BJ (cell line): ENCODE measurements at regions not wholly inside any gene's neighbourhood (a gene's known extent, or its start where the extent isn't known, plus 50 kb on each side); places are given as distances from the start of the nearest gene placed in this dataset.
"Not testable (repeated sequence)": the region's sequence is repeated elsewhere in the genome, so short reads cannot be mapped to it uniquely, and the experiment has no call there.

ENCODE experiments used
- CTCF ChIA-PET: fragments of 350-600 bp; formaldehyde crosslinking; extraction: SDS; loops from one replicate; lab custom pipeline; 2021; ENCODE audit warnings: antibody characterized with exemption, inconsistent platforms; lab: Yijun Ruan, JAX
- POLR2A ChIA-PET: fragments of 300-600 bp; sonication (Branson Sonifier 250); formaldehyde crosslinking; extraction: SDS; loops from one replicate; lab custom pipeline; 2021; ENCODE audit warnings: antibody characterized with exemption; lab: Charles Lee
- DNase-seq: peaks from one replicate; pipeline ENCODE4 v3.0.0-alpha.2; 2011; ENCODE audit warnings: low read depth
- H3K27me3 ChIP-seq: 2 replicates; pipeline ENCODE4 v1.6.0; 2011; ENCODE audit warnings: low read length; ENCODE audit not compliant: control insufficient read depth, insufficient read depth
- H3K36me3 ChIP-seq: 2 replicates; pipeline ENCODE4 v1.5.1; 2011; ENCODE audit warnings: low read length; ENCODE audit not compliant: control insufficient read depth, insufficient read depth
- H3K4me3 ChIP-seq: 2 replicates; pipeline ENCODE4 v1.5.1; 2011; ENCODE audit warnings: low read depth, mild to moderate bottlenecking, control low read depth, low read length
- TF ChIP-seq, protein P1 (sequence below): IDR thresholded peaks from 2 replicates; pipeline ENCODE4 v1.5.1; 2011; ENCODE audit warnings: low read depth, mild to moderate bottlenecking, control low read depth, inconsistent platforms, low read length, moderate library complexity; ENCODE audit not compliant: insufficient read depth

DNA sequence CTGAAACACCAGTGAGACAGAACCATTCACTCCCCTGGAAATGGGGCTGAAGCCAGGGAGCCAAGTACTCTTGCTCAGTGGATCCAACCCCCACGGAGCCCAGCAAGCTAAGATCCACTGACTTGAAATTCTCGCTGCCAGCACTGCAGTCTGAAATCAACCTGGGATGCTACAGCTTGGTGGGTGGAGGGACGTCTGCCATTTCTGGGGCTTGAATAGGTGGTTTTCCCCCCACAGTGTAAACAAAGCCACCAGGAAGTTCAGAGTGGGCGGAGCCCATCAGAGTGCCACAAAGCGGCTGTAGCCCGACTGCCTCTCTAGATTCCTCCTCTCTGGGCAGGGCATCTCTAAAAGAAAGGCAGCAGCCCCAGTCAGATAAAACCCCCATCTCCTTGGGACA is 292.8 kb downstream of the LNPK start:
- ChIA-PET POLR2A (no interaction called here), CTCF (interaction anchor here (1.2 kb wide), 1 partner anchor 19 kb away, joined by 3 read pairs; no protein-coding TSS in a partner anchor)
- H3K27me3 ChIP-seq, result no peaks in the 10 kb centered on the region
- DNase-seq, result no peak
- no peak overlapping the region for H3K4me3 ChIP-seq
- TF ChIP-seq, protein P1, sequence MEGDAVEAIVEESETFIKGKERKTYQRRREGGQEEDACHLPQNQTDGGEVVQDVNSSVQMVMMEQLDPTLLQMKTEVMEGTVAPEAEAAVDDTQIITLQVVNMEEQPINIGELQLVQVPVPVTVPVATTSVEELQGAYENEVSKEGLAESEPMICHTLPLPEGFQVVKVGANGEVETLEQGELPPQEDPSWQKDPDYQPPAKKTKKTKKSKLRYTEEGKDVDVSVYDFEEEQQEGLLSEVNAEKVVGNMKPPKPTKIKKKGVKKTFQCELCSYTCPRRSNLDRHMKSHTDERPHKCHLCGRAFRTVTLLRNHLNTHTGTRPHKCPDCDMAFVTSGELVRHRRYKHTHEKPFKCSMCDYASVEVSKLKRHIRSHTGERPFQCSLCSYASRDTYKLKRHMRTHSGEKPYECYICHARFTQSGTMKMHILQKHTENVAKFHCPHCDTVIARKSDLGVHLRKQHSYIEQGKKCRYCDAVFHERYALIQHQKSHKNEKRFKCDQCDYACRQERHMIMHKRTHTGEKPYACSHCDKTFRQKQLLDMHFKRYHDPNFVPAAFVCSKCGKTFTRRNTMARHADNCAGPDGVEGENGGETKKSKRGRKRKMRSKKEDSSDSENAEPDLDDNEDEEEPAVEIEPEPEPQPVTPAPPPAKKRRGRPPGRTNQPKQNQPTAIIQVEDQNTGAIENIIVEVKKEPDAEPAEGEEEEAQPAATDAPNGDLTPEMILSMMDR, result no peak
- no peaks in the 10 kb centered on the region for H3K36me3 ChIP-seq

DNA sequence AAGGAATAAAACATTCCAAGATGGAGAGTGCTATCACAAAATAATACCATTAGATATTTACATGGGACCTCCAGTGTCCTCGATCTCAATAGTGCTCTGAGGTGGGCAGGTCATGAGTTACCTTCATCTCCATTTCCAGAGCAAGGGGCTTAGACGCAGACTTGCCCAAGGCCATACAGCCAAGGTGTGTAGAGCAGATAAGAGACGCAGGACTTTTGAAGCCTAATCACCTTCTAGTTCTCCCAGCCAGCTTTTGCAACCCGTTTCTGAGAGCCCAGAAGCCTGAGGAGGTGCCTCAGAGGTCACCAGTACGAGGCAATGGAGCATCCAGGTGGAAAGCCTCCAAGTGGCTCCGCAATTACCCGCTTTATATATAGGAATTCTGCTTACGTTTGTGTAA is 294.7 kb downstream of the LNPK start:
- CTCF ChIA-PET, result no interaction called here
- DNase-seq, result no peak
- TF ChIP-seq, protein P1, result no peak
- POLR2A ChIA-PET, result no interaction called here
- H3K36me3 ChIP-seq, result no peaks in the 10 kb centered on the region
- no peaks in the 10 kb centered on the region for H3K27me3 ChIP-seq
- H3K4me3 ChIP-seq, result no peak overlapping the region

DNA sequence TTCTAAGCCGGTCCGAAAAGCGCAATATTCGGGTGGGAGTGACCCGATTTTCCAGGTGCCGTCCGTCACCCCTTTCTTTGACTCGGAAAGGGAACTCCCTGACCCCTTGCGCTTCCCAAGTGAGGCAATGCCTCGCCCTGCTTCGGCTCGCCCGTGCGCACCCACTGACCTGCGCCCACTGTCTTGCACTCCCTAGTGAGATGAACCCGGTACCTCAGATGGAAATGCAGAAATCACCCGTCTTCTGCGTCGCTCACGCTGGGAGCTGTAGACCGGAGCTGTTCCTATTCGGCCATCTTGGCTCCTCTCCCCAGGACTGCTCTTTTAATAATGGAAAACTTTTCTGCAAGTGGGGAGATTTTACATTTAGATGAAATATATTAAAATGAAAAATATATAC is 297.5 kb downstream of the LNPK start:
- H3K4me3 ChIP-seq, CTCF ChIA-PET, DNase-seq, POLR2A ChIA-PET, H3K36me3 ChIP-seq, H3K27me3 ChIP-seq: not testable (repeated sequence)

DNA sequence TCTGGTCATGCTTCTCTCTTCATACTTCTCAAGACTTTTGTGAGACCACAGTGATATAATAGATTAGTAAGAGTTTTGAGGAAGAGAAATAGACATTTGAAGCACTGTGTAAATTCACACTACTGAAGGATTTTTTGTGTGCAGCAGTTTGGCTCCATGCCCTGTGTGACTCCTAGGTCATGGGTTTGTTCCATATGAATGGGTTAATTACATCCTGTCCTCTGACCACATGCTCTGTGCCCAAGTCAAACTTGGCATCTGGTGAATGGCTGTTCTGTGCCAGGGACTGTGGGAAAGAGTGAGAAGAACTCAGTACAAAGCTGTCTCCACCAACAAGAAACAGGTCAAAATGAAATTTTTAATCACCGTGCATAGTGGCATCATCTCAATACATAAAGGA is 304.0 kb downstream of the LNPK start:
- DNase-seq, result no peak
- H3K4me3 ChIP-seq, result no peak overlapping the region
- no peaks in the 10 kb centered on the region for H3K36me3 ChIP-seq
- POLR2A ChIA-PET, result no interaction called here
- no peaks in the 10 kb centered on the region; the same call in 1 of the 2 replicates for H3K27me3 ChIP-seq
- CTCF ChIA-PET, result no interaction called here
- TF ChIP-seq, protein P1, result no peak

DNA sequence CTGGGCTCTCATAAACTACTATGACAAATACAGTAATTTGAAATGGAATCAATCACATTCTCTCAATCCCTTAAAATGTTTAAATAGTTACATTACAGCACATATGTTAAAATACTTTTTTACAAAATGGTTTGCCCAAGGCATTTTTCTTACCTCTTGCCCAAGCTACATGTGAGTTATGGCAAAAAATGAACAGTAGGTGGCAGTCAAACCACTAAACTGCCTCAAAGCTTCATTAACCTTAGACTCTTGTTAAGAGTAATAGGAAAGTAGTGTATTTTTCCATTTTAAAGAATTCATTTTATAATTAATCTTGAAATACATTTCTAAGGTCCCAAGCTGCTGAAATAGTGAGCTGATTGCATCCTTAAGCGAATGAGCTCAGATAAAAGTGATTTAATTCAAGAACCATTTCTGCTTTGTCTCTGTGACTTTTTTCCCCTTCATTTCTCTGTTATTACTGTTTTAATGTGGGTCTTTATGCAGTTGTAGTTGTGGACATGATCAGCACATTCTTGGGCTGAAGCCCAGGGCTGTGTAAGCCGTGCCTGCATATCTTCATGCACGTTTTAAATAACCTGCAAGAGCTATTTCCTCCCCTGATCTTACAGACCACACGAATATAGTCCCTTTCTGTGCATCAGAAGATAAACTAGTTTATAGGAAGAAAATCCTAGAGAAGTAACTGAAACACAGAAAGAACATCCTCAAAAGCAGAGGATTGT is 311.8 kb downstream of the LNPK start:
- peak; percentile 41 for DNase-seq
- peaks cover 4% of the 10 kb centered on the region for H3K27me3 ChIP-seq
- H3K36me3 ChIP-seq, result no peaks in the 10 kb centered on the region
- POLR2A ChIA-PET, result no interaction called here
- CTCF ChIA-PET, result interaction anchor here (0.6 to 6.9 kb wide), 17 partner anchors 9 to 414 kb away, joined by 3 to 75 read pairs (median 5); partner anchors contain the start of gene LNPK
- TF ChIP-seq, protein P1, result peak; percentile 70
- no peak overlapping the region for H3K4me3 ChIP-seq
